B cell (primary cell): ENCODE measurements at regions not wholly inside any gene's neighbourhood (a gene's known extent, or its start where the extent isn't known, plus 50 kb on each side); places are given as distances from the start of the nearest gene placed in this dataset.

ENCODE experiments used
- ATAC-seq: fragments of 200-7000 bp; cut with Tn5 transposase; one replicate; pipeline ENCODE4 v1.10.0; 2021; ENCODE audit warnings: low read depth, mild to moderate bottlenecking, moderate number of reproducible peaks, moderate library complexity
- CTCF ChIA-PET: fragments of 350-600 bp; sonication (Branson Sonifier 250); formaldehyde crosslinking; loops from one replicate; lab custom pipeline; 2021; ENCODE audit warnings: antibody characterized with exemption, inconsistent platforms; lab: Charles Lee
- POLR2A ChIA-PET: fragments of 350-600 bp; sonication (Branson Sonifier 250); formaldehyde crosslinking; loops from one replicate; lab custom pipeline; 2021; ENCODE audit warnings: antibody characterized with exemption; lab: Charles Lee
- DNase-seq: peaks from one replicate; pipeline ENCODE4 v3.0.0; 2013
- H2AFZ ChIP-seq: 2 replicates; pipeline ENCODE4 v1.6.1; 2012; ENCODE audit warnings: mild to moderate bottlenecking, low read depth, low read length; ENCODE audit not compliant: insufficient read depth, poor library complexity, severe bottlenecking
- H3K27ac ChIP-seq, 2 donors: 1 replicate in 1 of 2; 2 replicates in 1 of 2; pipeline ENCODE4 v1.5.1; 2012 to 2013; ENCODE audit warnings: low read length in 2 of 2, mild to moderate bottlenecking in 2 of 2, moderate library complexity in 1 of 2
- H3K27me3 ChIP-seq, 4 experiments: fragments of 200-600 bp in 1 of 4; sonication (generic) in 1 of 4; replicated peaks in 1 of 4; 1 replicate in 2 of 4; 2 replicates in 2 of 4; pipeline versions ENCODE4 v1.6.1 to v1.7.0; 2013 to 2016; ENCODE audit warnings: low read length in 3 of 4, mild to moderate bottlenecking in 2 of 4, mixed read lengths in 1 of 4, moderate library complexity in 1 of 4; ENCODE audit not compliant: insufficient read depth in 4 of 4, control insufficient read depth in 3 of 4; ENCODE audit errors: control extremely low read depth in 1 of 4
- H3K36me3 ChIP-seq, 2 experiments: replicated peaks in 1 of 2; 1 replicate in 1 of 2; 2 replicates in 1 of 2; pipeline versions ENCODE4 v1.6.1 to v1.7.1; 2013; ENCODE audit warnings: low read length in 1 of 2; ENCODE audit not compliant: insufficient read depth in 2 of 2, control insufficient read depth in 1 of 2; ENCODE audit errors: control extremely low read depth in 1 of 2, extremely low read depth in 1 of 2
- H3K4me1 ChIP-seq, 2 donors: fragments of 200-600 bp in 1 of 2; sonication (generic) in 1 of 2; 1 replicate in 1 of 2; 2 replicates in 1 of 2; pipeline versions ENCODE4 v1.5.1 to v1.6.1; 2013 to 2017; ENCODE audit warnings: low read length in 2 of 2; ENCODE audit not compliant: control insufficient read depth in 2 of 2, insufficient read depth in 2 of 2
- H3K4me2 ChIP-seq: replicated peaks from 2 replicates; pipeline ENCODE3; 2012; ENCODE audit warnings: mild to moderate bottlenecking, low read depth, low read length; ENCODE audit not compliant: poor library complexity, severe bottlenecking
- H3K4me3 ChIP-seq, 5 experiments: fragments of 200-600 bp in 1 of 5; sonication (generic) in 1 of 5; 1 replicate in 3 of 5; 2 replicates in 2 of 5; pipeline versions ENCODE4 v1.5.1 to v1.7.0; 2011 to 2016; ENCODE audit warnings: low read length in 4 of 5, mild to moderate bottlenecking in 4 of 5, low read depth in 2 of 5, control low read depth in 1 of 5, moderate library complexity in 1 of 5; ENCODE audit not compliant: insufficient read depth in 1 of 5; ENCODE audit errors: control extremely low read depth in 1 of 5, extremely low read depth in 1 of 5
- H3K79me2 ChIP-seq: fragments of 200-600 bp; sonication (generic); one replicate; pipeline ENCODE4 v1.6.0; 2016; ENCODE audit warnings: low read length; ENCODE audit not compliant: control insufficient read depth, insufficient read depth
- H3K9ac ChIP-seq: fragments of 200-600 bp; sonication (generic); 2 replicates; pipeline ENCODE4 v1.6.1; 2017; ENCODE audit warnings: mild to moderate bottlenecking, low read length, moderate library complexity
- H3K9me3 ChIP-seq, 3 donors: one replicate each; pipeline versions ENCODE4 v1.6.1 to v1.7.1; 2013; ENCODE audit warnings: low read length in 2 of 3; ENCODE audit not compliant: control insufficient read depth in 2 of 3, insufficient read depth in 1 of 3; ENCODE audit errors: control extremely low read depth in 1 of 3
- H4K20me1 ChIP-seq: 2 replicates; pipeline ENCODE4 v1.6.0; 2012; ENCODE audit warnings: mild to moderate bottlenecking, low read length; ENCODE audit not compliant: insufficient read depth, control insufficient read depth, poor library complexity, severe bottlenecking
- H3K27ac Mint-ChIP-seq: one replicate; pipeline ENCODE4 v1.8.0; 2021; ENCODE audit warnings: mixed read lengths
- H3K27me3 Mint-ChIP-seq: one replicate; pipeline ENCODE4 v1.8.0; 2021; ENCODE audit warnings: mixed read lengths
- H3K4me1 Mint-ChIP-seq: one replicate; pipeline ENCODE4 v1.8.0; 2021; ENCODE audit warnings: mixed read lengths
- H3K4me3 Mint-ChIP-seq: one replicate; pipeline ENCODE4 v1.8.0; 2021; ENCODE audit warnings: mixed read lengths
- H3K9me3 Mint-ChIP-seq: one replicate; pipeline ENCODE4 v1.8.0; 2022; ENCODE audit warnings: mixed read lengths; ENCODE audit not compliant: insufficient read depth
- CTCF ChIP-seq: fragments of 200-600 bp; IDR thresholded peaks from one replicate; pipeline ENCODE4 v1.8.0; 2022; ENCODE audit warnings: antibody characterized with exemption, mild to moderate bottlenecking
- EZH2 ChIP-seq: IDR thresholded peaks from 2 replicates; pipeline ENCODE4 v1.6.1; 2012; ENCODE audit warnings: borderline replicate concordance, low read depth, mild to moderate bottlenecking, moderate library complexity, low read length; ENCODE audit not compliant: insufficient read depth, poor library complexity, severe bottlenecking
- WGBS: methylation state at CpG from one replicate; pipeline ENCODE4 v1.1.5; 2013; ENCODE audit warnings: missing lambda C conversion rate; ENCODE audit not compliant: insufficient coverage; 5-methylcytosine and 5-hydroxymethylcytosine counted together
- intact Hi-C: fragments of 100-400 bp; cut with micrococcal nuclease; formaldehyde crosslinking; loops from one replicate; pipeline ENCODE4 v1.10.0; 2022

- Histone ChIP-seq H3K9me3 (peaks cover 0 to under 1% (median 0%) of the 10 kb centered on the region in 3 donors), H3K4me3 (no peak overlapping the region), H3K9ac (no peak overlapping the region), H2AFZ (no peak overlapping the region), H3K4me1 (no peaks in the 10 kb centered on the region), H4K20me1 (no peaks in the 10 kb centered on the region), H3K36me3 (no peaks in the 10 kb centered on the region), H3K4me2 (no peak overlapping the region), H3K79me2 (no peaks in the 10 kb centered on the region), H3K27me3 (no peaks in the 10 kb centered on the region), H3K27ac (no peak overlapping the region)
- Mint-ChIP-seq H3K27me3 (no peaks in the 10 kb centered on the region), H3K4me1 (no peaks in the 10 kb centered on the region), H3K27ac (no peak overlapping the region), H3K4me3 (no peak overlapping the region), H3K9me3 (peaks cover 2% of the 10 kb centered on the region)
- no peak for ATAC-seq
- TF ChIP-seq CTCF (no peak), EZH2 (no peak)
- intact Hi-C loops: no loop called here
- no CpG with 5 or more reads among the region's 3 CpGs for WGBS
- DNase-seq: no peak
- CTCF ChIA-PET: no interaction called here
- POLR2A ChIA-PET: no interaction called here
Observed at GRCh38 chr7:49638166-49638565, 135.3 kb upstream of the VWC2 start.

DNA sequence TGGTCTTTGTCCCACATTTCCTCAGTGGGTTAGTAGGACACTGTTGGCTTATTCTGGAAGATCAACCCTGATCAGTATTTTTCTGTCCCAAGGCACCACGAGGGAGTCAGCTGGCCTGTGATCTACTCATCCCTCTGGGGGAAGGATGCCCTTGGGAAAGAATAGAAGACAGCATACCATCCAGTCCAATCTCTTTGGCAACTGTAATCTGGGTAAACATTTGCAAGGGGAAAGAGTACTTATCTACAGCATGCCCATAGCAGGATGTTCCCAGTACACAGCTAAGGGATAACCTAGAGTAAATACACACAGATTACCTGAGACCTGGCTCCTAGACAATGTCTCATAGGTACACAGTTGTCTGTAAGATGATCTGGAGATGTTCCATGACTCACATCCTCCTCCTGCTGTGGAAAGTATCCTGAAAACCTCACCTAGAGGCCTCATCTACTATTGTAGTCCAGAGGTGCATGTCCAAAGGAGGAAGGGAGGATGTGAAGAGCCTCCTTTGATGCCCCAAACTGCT lies 134.3 kb upstream of the VWC2 start:
- Mint-ChIP-seq H3K27ac (no peak overlapping the region), H3K4me3 (no peak overlapping the region), H3K9me3 (peaks cover 2% of the 10 kb centered on the region), H3K4me1 (no peaks in the 10 kb centered on the region), H3K27me3 (no peaks in the 10 kb centered on the region)
- H3K4me2 ChIP-seq: no peak overlapping the region
- H3K79me2 ChIP-seq: no peaks in the 10 kb centered on the region
- DNase-seq: no peak
- H3K9ac ChIP-seq: no peak overlapping the region
- no peaks in the 10 kb centered on the region for H3K27me3 ChIP-seq
- ChIA-PET POLR2A (no interaction called here), CTCF (no interaction called here)
- no peak overlapping the region for H2AFZ ChIP-seq
- H4K20me1 ChIP-seq: no peaks in the 10 kb centered on the region
- H3K36me3 ChIP-seq: no peaks in the 10 kb centered on the region
- no peak overlapping the region for H3K4me3 ChIP-seq
- intact Hi-C loops: no loop called here
- H3K9me3 ChIP-seq: peaks cover 0 to 3% (median 0%) of the 10 kb centered on the region in 3 donors
- ATAC-seq: no peak
- H3K27ac ChIP-seq: no peak overlapping the region
- WGBS: 60% methylated on average over 1 of the region's 1 CpG
- TF ChIP-seq CTCF: no peak
- no peak for TF ChIP-seq EZH2
- H3K4me1 ChIP-seq: no peaks in the 10 kb centered on the region
